ENCODE measurements at regions not wholly inside any gene's neighbourhood (a gene's known extent, or its start where the extent isn't known, plus 50 kb on each side); places are given as distances from the start of the nearest gene placed in this dataset.
"Not testable (repeated sequence)": the region's sequence is repeated elsewhere in the genome, so short reads cannot be mapped to it uniquely, and the experiment has no call there.

GRCh38 chr9:28136113-28136512 is 562.8 kb upstream of the C9orf72 start:
- POLR2A ChIA-PET, result no interaction called here
- Histone ChIP-seq H3K4me3 (no peak overlapping the region), H2AFZ (ENCODE audit: control insufficient read depth, low read depth, low read length) (no peak overlapping the region), H3K9ac (ENCODE audit: control insufficient read depth, insufficient read depth, low read length) (no peak overlapping the region), H3K4me2 (ENCODE audit: control insufficient read depth, insufficient read depth) (no peak overlapping the region), H4K20me1 (ENCODE audit: control insufficient read depth, insufficient read depth) (no peaks in the 10 kb centered on the region), H3K36me3 (ENCODE audit: control insufficient read depth in 2 of 2, insufficient read depth in 2 of 2, low read length in 1 of 2) (no peaks in the 10 kb centered on the region), H3K4me1 (ENCODE audit: control insufficient read depth, insufficient read depth, low read length) (no peaks in the 10 kb centered on the region), H3K27me3 (replicated peaks in 1 of 2; ENCODE audit: control insufficient read depth in 2 of 2, insufficient read depth in 2 of 2, low read length in 1 of 2) (no peaks in the 10 kb centered on the region), H3K79me2 (ENCODE audit: control insufficient read depth, insufficient read depth, low read length) (no peaks in the 10 kb centered on the region), H3K27ac (ENCODE audit: control insufficient read depth, insufficient read depth) (no peak overlapping the region), H3K9me3 (replicated peaks; ENCODE audit: control insufficient read depth, insufficient read depth, low read length) (no peaks in the 10 kb centered on the region)
- DNase-seq (ENCODE audit: low read depth, low spot score) (no peak), ATAC-seq (no peak), FAIRE-seq (no peak)
- 0% methylated on average over 2 of the region's 2 CpGs for WGBS (ENCODE audit: insufficient coverage, insufficient replicate concordance, low lambda C conversion rate, missing lambda C conversion rate)
- SMC1A ChIA-PET (ENCODE audit: uncharacterized antibody, unreplicated experiment), result no interaction called here
- intact Hi-C loops (cut with micrococcal nuclease; ENCODE audit: unreplicated experiment) (no loop called here), in situ Hi-C loops (cut with MboI) (no loop called here)
- CTCF ChIA-PET, result no interaction called here
- no TSS peak for BruUV-seq (replicated peaks)
- TF ChIP-seq TCF12 (IDR thresholded peaks at IDR 0.05; ENCODE audit: low read depth, low read length), result no peak
- RAD21 ChIA-PET (ENCODE audit: unreplicated experiment), result no interaction called here

- H3K27me3 ChIP-seq (replicated peaks in 1 of 2; ENCODE audit: control insufficient read depth in 2 of 2, insufficient read depth in 2 of 2, low read length in 1 of 2); H4K20me1 ChIP-seq (ENCODE audit: control insufficient read depth, insufficient read depth); DNase-seq (ENCODE audit: low read depth, low spot score); CTCF ChIA-PET; ATAC-seq; H3K36me3 ChIP-seq (ENCODE audit: control insufficient read depth in 2 of 2, insufficient read depth in 2 of 2, low read length in 1 of 2); intact Hi-C loops (cut with micrococcal nuclease; ENCODE audit: unreplicated experiment); H3K27ac ChIP-seq (ENCODE audit: control insufficient read depth, insufficient read depth); BruUV-seq (replicated peaks); H3K4me3 ChIP-seq; POLR2A ChIA-PET; FAIRE-seq; in situ Hi-C loops (cut with MboI); H3K4me1 ChIP-seq (ENCODE audit: control insufficient read depth, insufficient read depth, low read length); SMC1A ChIA-PET (ENCODE audit: uncharacterized antibody, unreplicated experiment); H3K79me2 ChIP-seq (ENCODE audit: control insufficient read depth, insufficient read depth, low read length); H3K9me3 ChIP-seq (replicated peaks; ENCODE audit: control insufficient read depth, insufficient read depth, low read length); H2AFZ ChIP-seq (ENCODE audit: control insufficient read depth, low read depth, low read length); H3K9ac ChIP-seq (ENCODE audit: control insufficient read depth, insufficient read depth, low read length); RAD21 ChIA-PET (ENCODE audit: unreplicated experiment); H3K4me2 ChIP-seq (ENCODE audit: control insufficient read depth, insufficient read depth): not testable (repeated sequence)
- 30% methylated on average over 13 of the region's 15 CpGs for WGBS (ENCODE audit: insufficient coverage, insufficient replicate concordance, low lambda C conversion rate, missing lambda C conversion rate)
Observed at GRCh38 chr9:28147430-28147829, 574.1 kb upstream of the C9orf72 start.

- H3K36me3 ChIP-seq (ENCODE audit: control insufficient read depth in 2 of 2, insufficient read depth in 2 of 2, low read length in 1 of 2); RAD21 ChIA-PET (ENCODE audit: unreplicated experiment); ATAC-seq; POLR2A ChIA-PET; FAIRE-seq; H3K27ac ChIP-seq (ENCODE audit: control insufficient read depth, insufficient read depth); H3K4me2 ChIP-seq (ENCODE audit: control insufficient read depth, insufficient read depth); H4K20me1 ChIP-seq (ENCODE audit: control insufficient read depth, insufficient read depth); H3K27me3 ChIP-seq (replicated peaks in 1 of 2; ENCODE audit: control insufficient read depth in 2 of 2, insufficient read depth in 2 of 2, low read length in 1 of 2); CTCF ChIA-PET; H3K4me1 ChIP-seq (ENCODE audit: control insufficient read depth, insufficient read depth, low read length); SMC1A ChIA-PET (ENCODE audit: uncharacterized antibody, unreplicated experiment); in situ Hi-C loops (cut with MboI); BruUV-seq (replicated peaks); intact Hi-C loops (cut with micrococcal nuclease; ENCODE audit: unreplicated experiment); H3K9me3 ChIP-seq (replicated peaks; ENCODE audit: control insufficient read depth, insufficient read depth, low read length); H2AFZ ChIP-seq (ENCODE audit: control insufficient read depth, low read depth, low read length); DNase-seq (ENCODE audit: low read depth, low spot score); H3K79me2 ChIP-seq (ENCODE audit: control insufficient read depth, insufficient read depth, low read length); H3K4me3 ChIP-seq; H3K9ac ChIP-seq (ENCODE audit: control insufficient read depth, insufficient read depth, low read length): not testable (repeated sequence)
- WGBS (ENCODE audit: insufficient coverage, insufficient replicate concordance, low lambda C conversion rate, missing lambda C conversion rate), result 43% methylated on average over 17 of the region's 18 CpGs
Observed at GRCh38 chr9:28147923-28148597, 574.8 kb upstream of the C9orf72 start.

GRCh38 chr9:28149361-28150050 is 576.2 kb upstream of the C9orf72 start:
- H3K27me3 ChIP-seq (replicated peaks in 1 of 2; ENCODE audit: control insufficient read depth in 2 of 2, insufficient read depth in 2 of 2, low read length in 1 of 2); H2AFZ ChIP-seq (ENCODE audit: control insufficient read depth, low read depth, low read length); DNase-seq (ENCODE audit: low read depth, low spot score); CTCF ChIA-PET; H3K79me2 ChIP-seq (ENCODE audit: control insufficient read depth, insufficient read depth, low read length); intact Hi-C loops (cut with micrococcal nuclease; ENCODE audit: unreplicated experiment); H3K9me3 ChIP-seq (replicated peaks; ENCODE audit: control insufficient read depth, insufficient read depth, low read length); RAD21 ChIA-PET (ENCODE audit: unreplicated experiment); POLR2A ChIA-PET; ATAC-seq; H3K4me2 ChIP-seq (ENCODE audit: control insufficient read depth, insufficient read depth); BruUV-seq (replicated peaks); H3K36me3 ChIP-seq (ENCODE audit: control insufficient read depth in 2 of 2, insufficient read depth in 2 of 2, low read length in 1 of 2); FAIRE-seq; H3K27ac ChIP-seq (ENCODE audit: control insufficient read depth, insufficient read depth); in situ Hi-C loops (cut with MboI); H3K4me1 ChIP-seq (ENCODE audit: control insufficient read depth, insufficient read depth, low read length); H3K9ac ChIP-seq (ENCODE audit: control insufficient read depth, insufficient read depth, low read length); SMC1A ChIA-PET (ENCODE audit: uncharacterized antibody, unreplicated experiment); H3K4me3 ChIP-seq; H4K20me1 ChIP-seq (ENCODE audit: control insufficient read depth, insufficient read depth): not testable (repeated sequence)
- WGBS (ENCODE audit: insufficient coverage, insufficient replicate concordance, low lambda C conversion rate, missing lambda C conversion rate), result 40% methylated on average over 33 of the region's 36 CpGs
